OCI-LY1 (cell line): ENCODE measurements at regions not wholly inside any gene's neighbourhood (a gene's known extent, or its start where the extent isn't known, plus 50 kb on each side); places are given as distances from the start of the nearest gene placed in this dataset.

Source experiments
- CTCF ChIP-seq: fragments of 200-600 bp; sonication (generic), shearing (Covaris generic); IDR thresholded peaks from 2 replicates; pipeline ENCODE4 v1.5.1; 2017; ENCODE audit warnings: mild to moderate bottlenecking, antibody characterized with exemption, low read length, moderate library complexity, mixed read lengths
- EZH2 ChIP-seq: fragments of 200-600 bp; sonication (generic), shearing (Covaris generic); IDR thresholded peaks from 2 replicates; pipeline ENCODE4 v1.8.0; 2017; ENCODE audit warnings: borderline replicate concordance, mixed run types, mild to moderate bottlenecking, antibody characterized with exemption, low read length, moderate library complexity, mixed read lengths

DNA sequence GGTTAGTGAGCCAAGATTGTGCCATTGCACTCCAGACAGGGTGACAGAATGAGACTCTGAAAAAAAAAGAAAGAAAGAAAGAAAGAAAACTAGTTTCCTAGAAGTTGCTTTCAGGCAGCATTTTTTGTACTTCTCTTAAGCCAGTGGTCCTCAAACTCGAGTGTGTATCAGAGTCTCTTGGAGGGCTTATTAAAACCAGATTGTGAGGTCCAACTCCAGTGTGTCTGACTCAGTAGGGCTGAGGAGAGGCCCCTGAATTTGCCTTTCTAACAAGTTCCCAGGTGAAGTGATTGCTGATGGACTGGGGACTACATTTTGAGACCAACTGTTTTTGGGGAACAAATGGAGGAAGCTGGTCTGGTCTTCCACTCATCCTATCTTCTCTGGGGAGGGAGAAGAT is 57.5 kb upstream of the VSTM5 start:
- TF ChIP-seq CTCF, result no peak
- no peak for TF ChIP-seq EZH2
